CD4-positive, alpha-beta T cell (primary cell): ENCODE measurements at regions not wholly inside any gene's neighbourhood (a gene's known extent, or its start where the extent isn't known, plus 50 kb on each side); places are given as distances from the start of the nearest gene placed in this dataset.
A peak's percentile ranks its signal among the peaks of the same experiment; 100 is the strongest.
"Not testable (repeated sequence)": the region's sequence is repeated elsewhere in the genome, so short reads cannot be mapped to it uniquely, and the experiment has no call there.

Experiments used
- ATAC-seq: fragments of 200-7000 bp; cut with Tn5 transposase; one replicate; pipeline ENCODE4 v1.10.0; 2022; ENCODE audit warnings: mild to moderate bottlenecking; ENCODE audit not compliant: poor library complexity
- CTCF ChIA-PET: fragments of 350-600 bp; sonication (Branson Sonifier 250); formaldehyde crosslinking; loops from one replicate; lab custom pipeline; 2021; ENCODE audit warnings: antibody characterized with exemption, inconsistent platforms; lab: Charles Lee
- POLR2A ChIA-PET: fragments of 350-600 bp; sonication (Branson Sonifier 250); formaldehyde crosslinking; loops from one replicate; lab custom pipeline; 2021; ENCODE audit warnings: antibody characterized with exemption, inconsistent platforms; lab: Charles Lee
- DNase-seq, 14 experiments: peaks; one replicate each; pipeline ENCODE4 v3.0.0-alpha.2; 2013 to 2020; ENCODE audit warnings: mixed read lengths in 2 of 14
- H3K27ac ChIP-seq, 2 donors: one replicate each; pipeline versions ENCODE4 v1.5.1 to v1.7.0; 2013; ENCODE audit warnings: low read length in 2 of 2, low read depth in 1 of 2, mild to moderate bottlenecking in 1 of 2
- H3K27me3 ChIP-seq, 2 experiments: 1 replicate in 1 of 2; 2 replicates in 1 of 2; pipeline versions ENCODE4 v1.6.1 to v1.7.0; 2013; ENCODE audit warnings: low read length in 2 of 2, control low read depth in 1 of 2, mild to moderate bottlenecking in 1 of 2, moderate library complexity in 1 of 2; ENCODE audit not compliant: insufficient read depth in 2 of 2, control insufficient read depth in 1 of 2
- H3K36me3 ChIP-seq: one replicate; pipeline ENCODE4 v1.6.1; 2013; ENCODE audit warnings: low read length, control low read depth; ENCODE audit not compliant: insufficient read depth
- H3K4me1 ChIP-seq: one replicate; pipeline ENCODE4 v1.6.1; 2013; ENCODE audit warnings: low read length, control low read depth; ENCODE audit not compliant: insufficient read depth
- H3K4me3 ChIP-seq: one replicate; pipeline ENCODE4 v1.5.1; 2013; ENCODE audit warnings: mild to moderate bottlenecking, low read length, moderate library complexity
- H3K9me3 ChIP-seq, 2 experiments: 1 replicate in 1 of 2; 2 replicates in 1 of 2; pipeline versions ENCODE4 v1.6.1 to v1.7.0; 2013; ENCODE audit warnings: low read length in 2 of 2, mild to moderate bottlenecking in 2 of 2, control low read depth in 1 of 2, moderate library complexity in 1 of 2; ENCODE audit not compliant: control insufficient read depth in 1 of 2, insufficient read depth in 1 of 2
- H3K27ac Mint-ChIP-seq: one replicate; pipeline ENCODE4 v1.8.0; 2020; ENCODE audit warnings: mixed read lengths
- H3K27me3 Mint-ChIP-seq: one replicate; pipeline ENCODE4 v1.8.0; 2021; ENCODE audit warnings: mixed read lengths
- H3K36me3 Mint-ChIP-seq: one replicate; pipeline ENCODE4 v1.8.0; 2021; ENCODE audit warnings: low read depth, mixed read lengths
- H3K4me1 Mint-ChIP-seq: one replicate; pipeline ENCODE4 v1.8.0; 2021; ENCODE audit warnings: low read depth, mixed read lengths
- H3K4me3 Mint-ChIP-seq: one replicate; pipeline ENCODE4 v1.8.0; 2020; ENCODE audit warnings: mild to moderate bottlenecking, mixed read lengths
- H3K9me3 Mint-ChIP-seq: one replicate; pipeline ENCODE4 v1.8.0; 2020; ENCODE audit warnings: mixed read lengths
- intact Hi-C, 2 experiments: fragments of 100-400 bp; cut with DNase I in 1 of 2; cut with micrococcal nuclease in 1 of 2; formaldehyde crosslinking; loops; one replicate each; pipeline versions ENCODE4 v1.15.1 to v1.9.0; 2023 to 2025; cut with DNase I, micrococcal nuclease
- TF ChIP-seq, protein P1 (sequence below): fragments of 200-600 bp; IDR thresholded peaks from one replicate; pipeline ENCODE4 v1.8.0; 2022; ENCODE audit warnings: antibody characterized with exemption, mild to moderate bottlenecking

- Histone ChIP-seq H3K27me3 (no peaks in the 10 kb centered on the region), H3K4me1 (no peaks in the 10 kb centered on the region), H3K9me3 (peaks cover 0 to 11% of the 10 kb centered on the region in 2 experiments), H3K4me3 (no peak overlapping the region), H3K36me3 (no peaks in the 10 kb centered on the region), H3K27ac (no peak overlapping the region)
- CTCF ChIA-PET = no interaction called here
- intact Hi-C loops = no loop called here
- ATAC-seq (no peak), DNase-seq (no peak)
- Mint-ChIP-seq H3K36me3 (no peaks in the 10 kb centered on the region), H3K4me1 (no peaks in the 10 kb centered on the region), H3K27me3 (no peaks in the 10 kb centered on the region), H3K9me3 (no peaks in the 10 kb centered on the region), H3K4me3 (no peak overlapping the region), H3K27ac (no peak overlapping the region)
- TF ChIP-seq, protein P1, sequence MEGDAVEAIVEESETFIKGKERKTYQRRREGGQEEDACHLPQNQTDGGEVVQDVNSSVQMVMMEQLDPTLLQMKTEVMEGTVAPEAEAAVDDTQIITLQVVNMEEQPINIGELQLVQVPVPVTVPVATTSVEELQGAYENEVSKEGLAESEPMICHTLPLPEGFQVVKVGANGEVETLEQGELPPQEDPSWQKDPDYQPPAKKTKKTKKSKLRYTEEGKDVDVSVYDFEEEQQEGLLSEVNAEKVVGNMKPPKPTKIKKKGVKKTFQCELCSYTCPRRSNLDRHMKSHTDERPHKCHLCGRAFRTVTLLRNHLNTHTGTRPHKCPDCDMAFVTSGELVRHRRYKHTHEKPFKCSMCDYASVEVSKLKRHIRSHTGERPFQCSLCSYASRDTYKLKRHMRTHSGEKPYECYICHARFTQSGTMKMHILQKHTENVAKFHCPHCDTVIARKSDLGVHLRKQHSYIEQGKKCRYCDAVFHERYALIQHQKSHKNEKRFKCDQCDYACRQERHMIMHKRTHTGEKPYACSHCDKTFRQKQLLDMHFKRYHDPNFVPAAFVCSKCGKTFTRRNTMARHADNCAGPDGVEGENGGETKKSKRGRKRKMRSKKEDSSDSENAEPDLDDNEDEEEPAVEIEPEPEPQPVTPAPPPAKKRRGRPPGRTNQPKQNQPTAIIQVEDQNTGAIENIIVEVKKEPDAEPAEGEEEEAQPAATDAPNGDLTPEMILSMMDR = no peak
- POLR2A ChIA-PET = no interaction called here
Measured at GRCh38 chr21:17128132-17128531, 384.7 kb upstream of the CXADR start.

DNA sequence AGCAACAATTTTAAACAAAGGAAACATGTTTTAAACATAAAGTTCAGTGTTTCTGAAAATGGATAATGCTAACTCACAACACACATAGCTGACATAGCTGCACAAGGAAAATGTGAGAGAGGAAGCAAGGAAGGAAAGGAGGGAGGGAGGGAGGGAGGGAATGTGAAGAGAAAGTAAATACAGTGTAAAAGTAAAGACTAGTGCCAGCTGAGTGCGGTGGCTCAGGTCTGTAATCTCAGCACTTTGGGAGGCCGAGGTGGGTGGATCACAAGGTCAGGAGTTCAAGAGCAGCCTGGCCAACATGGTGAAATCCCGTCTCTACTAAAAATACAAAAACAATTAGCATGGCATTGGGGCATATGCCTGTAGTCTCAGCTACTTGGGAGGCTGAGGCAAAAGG is 373.7 kb upstream of the CXADR start:
- H3K27ac Mint-ChIP-seq, DNase-seq, H3K4me1 Mint-ChIP-seq, H3K4me1 ChIP-seq, H3K27me3 Mint-ChIP-seq, ATAC-seq, intact Hi-C loops, H3K27ac ChIP-seq, H3K9me3 Mint-ChIP-seq, H3K9me3 ChIP-seq, H3K27me3 ChIP-seq, POLR2A ChIA-PET, H3K36me3 ChIP-seq, CTCF ChIA-PET, H3K36me3 Mint-ChIP-seq: not testable (repeated sequence)
- peak overlapping the region; percentile 57 for H3K4me3 Mint-ChIP-seq
- H3K4me3 ChIP-seq = peak overlapping the region; percentile 40

- H3K27ac Mint-ChIP-seq = no peak overlapping the region
- H3K4me3 ChIP-seq = peak overlapping the region; percentile 40
- DNase-seq (peak in 1 of 14 experiments; percentile 9), ATAC-seq (no peak)
- TF ChIP-seq, protein P1 = no peak
- H3K4me3 Mint-ChIP-seq = peak overlapping the region; percentile 78
- no peaks in the 10 kb centered on the region for H3K36me3 Mint-ChIP-seq
- ChIA-PET CTCF (no interaction called here), POLR2A (no interaction called here)
- peaks cover 6% of the 10 kb centered on the region for H3K9me3 Mint-ChIP-seq
- no peaks in the 10 kb centered on the region for H3K36me3 ChIP-seq
- no peaks in the 10 kb centered on the region for H3K4me1 ChIP-seq
- H3K27ac ChIP-seq = no peak overlapping the region
- no peaks in the 10 kb centered on the region for H3K9me3 ChIP-seq
- no peaks in the 10 kb centered on the region for H3K27me3 ChIP-seq
- peaks cover 4% of the 10 kb centered on the region for H3K4me1 Mint-ChIP-seq
- intact Hi-C loops = no loop called here
- no peaks in the 10 kb centered on the region for H3K27me3 Mint-ChIP-seq
Measured at GRCh38 chr21:17139696-17140095, 373.1 kb upstream of the CXADR start.

- intact Hi-C loops = no loop called here
- Mint-ChIP-seq H3K27me3 (no peaks in the 10 kb centered on the region), H3K27ac (no peak overlapping the region), H3K9me3 (peaks cover 12% of the 10 kb centered on the region), H3K4me3 (no peak overlapping the region), H3K4me1 (no peaks in the 10 kb centered on the region), H3K36me3 (no peaks in the 10 kb centered on the region)
- no peak for DNase-seq
- no peaks in the 10 kb centered on the region for H3K4me1 ChIP-seq
- ChIA-PET POLR2A (no interaction called here), CTCF (no interaction called here)
- H3K9me3 ChIP-seq = peaks cover 0 to 3% of the 10 kb centered on the region in 2 experiments
- ATAC-seq = no peak
- TF ChIP-seq, protein P1 = no peak
- H3K4me3 ChIP-seq = no peak overlapping the region
- no peak overlapping the region for H3K27ac ChIP-seq
- no peaks in the 10 kb centered on the region for H3K27me3 ChIP-seq
- no peaks in the 10 kb centered on the region for H3K36me3 ChIP-seq
Measured at GRCh38 chr21:17146426-17146825, 366.4 kb upstream of the CXADR start.
